ENCODE measurements at regions not wholly inside any gene's neighbourhood (a gene's known extent, or its start where the extent isn't known, plus 50 kb on each side); places are given as distances from the start of the nearest gene placed in this dataset.

DNA sequence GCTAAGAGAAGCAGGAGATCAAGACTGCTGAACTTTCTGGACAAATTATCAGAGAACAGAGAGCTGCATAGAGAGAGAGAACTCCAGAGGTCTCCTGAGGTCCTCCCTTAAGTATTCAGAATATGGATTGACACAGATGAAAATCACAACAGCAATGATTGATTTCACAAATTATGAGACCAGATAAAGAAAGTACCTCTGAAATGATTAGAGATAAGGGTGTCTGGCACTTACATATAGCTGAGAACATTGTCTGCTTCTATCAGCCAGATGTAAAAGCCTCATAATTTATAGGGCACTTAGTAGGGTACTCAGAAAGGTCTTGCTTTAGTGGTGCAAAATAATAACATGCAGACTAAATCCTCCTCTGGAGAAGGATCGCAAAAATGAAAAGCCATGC is 1301.8 kb downstream of the BRINP3 start:
- TF ChIP-seq, protein P1, sequence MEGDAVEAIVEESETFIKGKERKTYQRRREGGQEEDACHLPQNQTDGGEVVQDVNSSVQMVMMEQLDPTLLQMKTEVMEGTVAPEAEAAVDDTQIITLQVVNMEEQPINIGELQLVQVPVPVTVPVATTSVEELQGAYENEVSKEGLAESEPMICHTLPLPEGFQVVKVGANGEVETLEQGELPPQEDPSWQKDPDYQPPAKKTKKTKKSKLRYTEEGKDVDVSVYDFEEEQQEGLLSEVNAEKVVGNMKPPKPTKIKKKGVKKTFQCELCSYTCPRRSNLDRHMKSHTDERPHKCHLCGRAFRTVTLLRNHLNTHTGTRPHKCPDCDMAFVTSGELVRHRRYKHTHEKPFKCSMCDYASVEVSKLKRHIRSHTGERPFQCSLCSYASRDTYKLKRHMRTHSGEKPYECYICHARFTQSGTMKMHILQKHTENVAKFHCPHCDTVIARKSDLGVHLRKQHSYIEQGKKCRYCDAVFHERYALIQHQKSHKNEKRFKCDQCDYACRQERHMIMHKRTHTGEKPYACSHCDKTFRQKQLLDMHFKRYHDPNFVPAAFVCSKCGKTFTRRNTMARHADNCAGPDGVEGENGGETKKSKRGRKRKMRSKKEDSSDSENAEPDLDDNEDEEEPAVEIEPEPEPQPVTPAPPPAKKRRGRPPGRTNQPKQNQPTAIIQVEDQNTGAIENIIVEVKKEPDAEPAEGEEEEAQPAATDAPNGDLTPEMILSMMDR (conservative IDR thresholded peaks at IDR 0.05; ENCODE audit: low read length): no peak
- no peak for TF ChIP-seq EZH2phosphoT487 (IDR thresholded peaks at IDR 0.05; ENCODE audit: borderline replicate concordance, low read depth, low read length)

Measured in OCI-LY7 (cell line).